GM19463 (cell line): ENCODE measurements at regions not wholly inside any gene's neighbourhood (a gene's known extent, or its start where the extent isn't known, plus 50 kb on each side); places are given as distances from the start of the nearest gene placed in this dataset.

Experiments used
- ATAC-seq: cut with Tn5 transposase; IDR thresholded peaks from one replicate; pipeline ENCODE4 v1.9.1; 2021; ENCODE audit warnings: mild to moderate bottlenecking, moderate library complexity; ENCODE audit not compliant: unreplicated experiment

DNA sequence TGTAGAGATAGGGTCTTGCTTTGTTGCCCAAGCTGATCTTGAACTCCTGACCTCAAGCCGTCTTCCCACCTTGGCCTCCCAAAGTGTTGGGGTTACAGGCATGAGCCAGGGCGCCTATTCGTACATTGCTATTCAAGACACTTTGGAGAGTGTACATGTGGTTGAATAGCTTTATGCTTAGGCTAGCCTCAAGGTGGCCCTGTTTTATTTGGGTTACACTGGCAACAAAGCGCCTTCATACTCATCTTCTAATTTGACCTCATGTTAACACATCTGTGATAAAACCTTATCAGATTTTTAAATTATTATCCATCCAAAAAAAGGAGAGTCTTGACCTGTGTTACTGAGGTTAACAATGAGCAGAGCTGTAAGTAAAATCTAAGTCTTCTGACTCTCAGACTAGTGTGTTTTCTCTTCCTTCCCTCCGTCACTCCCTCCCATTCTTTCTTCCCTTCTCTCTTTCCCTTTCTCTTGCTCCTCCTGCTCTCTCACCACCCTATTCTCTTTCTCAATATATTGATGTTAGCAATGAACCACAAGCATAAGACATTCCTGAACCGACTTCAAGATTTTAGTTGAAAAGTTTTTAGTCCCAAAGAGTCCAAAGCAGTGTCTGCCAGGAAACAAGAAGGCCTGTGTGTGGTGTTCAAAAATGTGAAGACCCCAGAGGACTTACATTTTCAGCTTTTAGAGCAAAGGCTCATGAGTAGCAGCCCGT, 603.7 kb upstream of the CFAP20DC start:
- no peak for ATAC-seq

DNA sequence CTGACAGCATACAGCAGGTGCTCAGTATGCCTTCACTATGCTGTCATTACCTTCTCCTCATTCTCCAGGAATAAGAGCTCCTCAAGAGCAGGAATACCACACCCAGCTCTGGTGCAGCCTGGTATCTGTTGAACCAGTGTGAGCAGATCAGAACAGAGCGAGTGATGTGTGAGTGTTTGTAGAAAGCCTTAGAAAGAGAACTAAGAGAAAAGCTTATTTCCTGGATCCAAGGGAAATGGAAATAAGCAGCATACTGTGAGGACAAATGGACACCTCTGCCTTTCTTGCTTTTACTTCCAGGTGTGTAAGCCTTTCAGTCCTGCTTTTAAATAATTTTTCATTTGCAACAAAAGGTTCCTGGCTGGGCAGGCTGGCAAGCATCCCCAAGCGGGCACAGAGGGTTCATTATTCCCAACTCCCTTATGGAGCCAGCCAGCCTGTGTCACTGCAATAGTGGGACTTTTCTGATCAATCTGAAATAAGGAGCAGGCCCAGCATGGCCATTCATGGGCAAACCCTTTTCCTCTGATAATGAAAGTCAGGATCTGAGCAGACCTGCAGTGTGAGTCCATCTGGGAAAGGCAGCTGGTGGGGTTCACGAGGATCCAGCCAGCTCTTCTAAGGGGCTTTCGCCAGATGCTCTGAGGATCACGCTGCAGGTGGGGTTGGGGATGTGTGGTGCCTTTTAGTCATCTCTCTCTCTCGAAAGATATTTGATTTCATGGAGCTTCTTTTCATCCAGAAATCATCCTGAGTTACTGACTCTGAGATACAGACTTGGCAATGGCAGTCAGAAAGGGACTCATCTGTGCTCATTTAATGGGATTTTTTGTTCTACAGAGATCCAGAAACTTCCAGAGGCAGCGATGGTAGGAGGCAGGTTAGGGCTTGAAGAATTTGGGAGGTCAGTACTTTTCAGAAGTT, 594.9 kb upstream of the CFAP20DC start:
- no peak for ATAC-seq

DNA sequence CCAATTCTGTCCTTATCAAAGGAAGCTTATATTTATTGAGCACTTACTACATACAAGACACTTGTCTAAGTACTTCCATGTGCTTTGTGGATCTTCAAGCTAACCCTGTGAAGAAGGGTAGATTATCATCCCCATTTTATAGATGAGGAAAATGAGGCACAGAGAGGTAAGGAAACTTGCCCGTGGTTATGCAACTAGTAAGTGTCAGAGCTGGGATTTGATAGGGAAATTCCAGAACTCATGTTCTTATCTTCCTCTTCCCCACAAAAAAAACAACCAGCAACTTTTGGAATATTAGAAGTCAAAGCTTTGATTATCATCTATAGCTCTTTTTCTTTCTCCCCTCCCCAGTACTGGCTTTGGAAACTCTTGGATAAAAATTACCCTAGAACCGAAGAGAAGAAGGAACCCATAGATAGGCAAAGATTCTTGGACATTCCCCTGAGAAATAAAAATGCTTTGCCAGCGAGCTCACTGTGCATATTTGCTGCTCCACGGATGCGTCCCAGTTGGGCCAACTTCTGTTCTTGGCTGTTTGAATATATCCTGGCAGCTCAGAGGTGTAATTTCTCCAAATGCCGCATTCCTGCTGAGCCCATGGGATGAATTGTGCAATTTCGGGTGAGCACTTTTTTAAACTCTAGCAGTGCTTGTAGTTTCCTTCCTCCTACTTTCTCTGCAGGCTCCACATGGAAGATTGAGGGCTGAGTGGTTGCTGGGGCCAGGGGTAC, 591.5 kb upstream of the CFAP20DC start:
- no peak for ATAC-seq

DNA sequence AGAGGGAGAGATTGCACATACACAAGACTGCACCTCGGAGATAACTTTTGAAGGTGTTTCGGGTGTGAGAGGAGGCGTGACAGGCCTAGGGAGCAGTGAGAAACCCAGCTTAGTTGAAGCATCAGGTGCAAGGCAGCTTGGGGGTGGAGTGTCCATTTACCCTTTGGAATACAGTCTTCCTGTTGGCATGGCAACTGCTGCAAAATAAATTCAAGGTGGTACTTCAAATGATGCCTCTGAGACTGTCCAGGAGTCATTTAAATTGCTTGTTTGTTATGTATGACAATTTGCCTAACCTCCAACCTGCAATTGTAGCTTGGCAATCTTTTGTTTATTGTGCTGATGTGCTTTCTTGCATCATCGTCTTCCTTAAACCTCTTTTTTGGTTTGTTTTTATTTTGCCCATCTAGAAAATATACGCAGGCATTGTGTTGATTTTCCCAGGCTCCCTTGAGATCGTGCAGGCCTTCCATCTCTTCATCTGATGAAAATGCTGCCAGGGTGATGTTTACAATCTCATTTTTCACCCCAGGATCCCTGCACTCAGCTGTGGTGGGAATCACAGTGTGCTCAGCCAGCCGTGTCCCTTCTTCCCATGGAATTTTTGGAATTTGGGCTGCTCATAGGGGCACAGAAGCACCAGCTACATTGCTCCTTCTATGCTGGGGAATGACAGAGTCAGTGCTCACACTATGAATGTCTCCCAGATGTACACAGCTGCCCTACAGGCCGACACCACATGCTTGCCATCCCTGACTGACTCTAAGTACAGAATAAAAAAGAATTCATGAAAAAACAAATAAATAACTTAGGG, 583.1 kb upstream of the CFAP20DC start:
- no peak for ATAC-seq

DNA sequence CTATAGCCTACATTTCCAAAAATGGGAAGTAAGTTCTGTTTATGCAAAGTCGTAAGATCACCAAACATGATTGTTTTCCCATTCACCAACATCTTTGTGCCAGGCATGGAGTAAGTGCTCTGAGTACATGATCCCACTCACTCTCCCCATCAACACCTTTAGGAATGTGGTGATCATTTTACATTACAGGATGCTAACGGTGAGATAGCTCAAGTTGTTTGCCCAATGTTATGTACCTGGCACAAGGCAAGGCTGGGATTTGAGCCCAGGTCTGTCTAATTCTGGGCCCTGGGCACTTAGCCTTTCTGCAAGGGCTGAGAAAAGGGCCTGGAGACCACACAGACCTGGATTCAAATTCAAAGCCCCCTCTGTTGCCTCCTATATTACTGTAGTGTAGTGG, 581.7 kb upstream of the CFAP20DC start:
- no peak for ATAC-seq

DNA sequence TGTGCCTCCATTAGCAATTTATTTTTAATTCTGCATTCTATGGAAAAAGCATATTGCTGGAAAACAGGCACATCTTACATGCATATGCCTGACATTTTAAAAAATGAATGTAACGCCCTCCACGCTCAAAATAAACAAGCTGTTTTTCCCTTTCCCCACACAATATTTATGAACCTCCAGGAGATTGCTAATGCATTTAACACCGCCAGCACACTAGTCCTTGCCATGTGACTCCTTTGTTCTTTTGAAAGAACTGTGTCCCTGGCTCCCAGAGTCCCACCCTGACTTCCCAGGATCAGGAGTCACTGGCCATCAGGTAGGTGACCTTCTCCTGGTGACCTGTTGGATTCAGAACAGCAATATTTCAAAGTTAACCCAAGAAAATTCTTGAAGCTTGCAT, 571.2 kb upstream of the CFAP20DC start:
- ATAC-seq, result no peak

- ATAC-seq, result no peak
Observed at GRCh38 chr3:59620325-59620724, 570.5 kb upstream of the CFAP20DC start.

- ATAC-seq, result no peak
Observed at GRCh38 chr3:59612444-59612715, 562.6 kb upstream of the CFAP20DC start.

GRCh38 chr3:59611649-59612443, 562.0 kb upstream of the CFAP20DC start:
- no peak for ATAC-seq

DNA sequence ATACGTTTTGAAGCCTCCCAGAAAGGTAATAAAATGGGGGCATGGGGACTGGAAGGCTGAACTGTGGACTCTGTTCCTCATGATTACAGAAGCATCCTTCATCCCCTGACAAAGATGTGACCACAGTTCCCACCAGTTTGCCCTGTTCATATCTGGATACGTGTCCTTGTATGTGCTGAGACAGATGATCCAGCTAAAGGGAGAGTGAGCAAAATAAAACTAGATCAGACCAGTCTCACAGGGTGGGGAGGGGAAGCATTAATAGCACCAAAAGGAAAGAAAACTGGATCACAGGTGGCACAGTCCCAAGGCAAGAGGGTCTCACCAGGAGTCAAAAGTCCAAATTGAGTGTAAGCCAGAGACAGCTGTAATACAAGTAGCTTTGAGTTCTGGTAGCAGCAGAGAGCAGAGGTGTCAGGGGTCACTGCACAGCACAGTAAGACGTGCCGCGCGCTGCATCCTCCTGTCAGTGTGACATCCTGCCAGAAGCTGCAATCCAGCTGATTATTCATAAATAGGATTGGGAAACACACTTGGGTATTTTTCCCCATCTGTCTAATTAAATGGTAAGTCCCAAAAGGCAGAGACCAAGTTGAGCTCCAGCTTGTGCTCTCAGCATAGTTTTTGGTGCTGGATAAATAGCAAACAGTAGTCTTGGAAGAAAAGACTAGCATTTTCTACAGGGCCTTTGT, 560.0 kb upstream of the CFAP20DC start:
- ATAC-seq, result no peak

DNA sequence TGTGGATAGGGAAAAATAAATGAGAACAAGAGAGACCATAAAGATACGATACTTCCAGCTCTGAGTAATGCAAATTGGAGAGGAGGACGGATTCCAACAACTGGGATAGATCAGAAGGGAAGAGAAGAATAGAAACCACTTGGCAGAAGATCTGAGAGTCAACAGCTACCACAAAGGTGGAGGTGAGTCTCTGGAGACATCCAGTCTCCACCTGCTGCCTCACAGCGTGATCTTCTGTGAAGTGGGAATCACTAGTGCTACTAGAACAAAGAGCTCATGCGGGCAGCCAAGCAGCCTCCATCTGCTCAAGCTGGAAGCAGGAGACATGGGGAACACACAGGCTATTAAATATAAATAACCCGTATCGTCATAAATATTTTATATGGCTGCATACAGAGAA, 558.5 kb upstream of the CFAP20DC start:
- no peak for ATAC-seq

GRCh38 chr3:59607656-59608055, 557.8 kb upstream of the CFAP20DC start:
- no peak for ATAC-seq

DNA sequence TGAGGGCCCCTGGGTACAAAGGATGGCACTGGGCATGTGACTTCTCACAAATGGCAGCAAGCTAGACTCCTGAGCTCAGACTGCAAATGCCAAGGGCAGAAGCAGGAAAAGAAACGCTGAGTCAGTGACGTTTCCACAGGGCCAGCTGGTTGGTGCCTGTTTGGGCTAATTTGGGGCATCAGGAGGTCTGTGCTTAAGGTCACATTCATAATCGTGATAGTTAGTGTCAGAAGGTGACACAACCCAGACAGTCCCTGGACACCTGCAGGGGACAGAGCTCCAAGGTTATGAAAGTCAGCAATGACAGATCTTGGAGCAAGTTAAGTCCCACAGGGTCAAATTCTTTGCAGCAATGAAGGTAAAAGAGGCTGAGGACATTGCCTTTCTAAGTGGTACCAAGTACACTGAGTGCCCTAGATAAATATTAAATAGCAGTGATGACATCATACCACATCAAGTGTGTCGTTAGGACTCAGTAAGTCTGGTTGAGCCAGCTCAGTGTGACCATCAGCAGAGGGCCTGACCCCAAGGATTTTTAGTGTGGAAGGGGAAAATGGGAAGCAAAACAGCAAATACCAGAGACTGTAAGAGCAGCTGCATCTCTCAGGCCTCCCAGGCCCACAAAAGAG, 556.9 kb upstream of the CFAP20DC start:
- ATAC-seq, result no peak

- ATAC-seq, result no peak
Observed at GRCh38 chr3:59605944-59606534, 556.2 kb upstream of the CFAP20DC start.

- no peak for ATAC-seq
Observed at GRCh38 chr3:59605318-59605717, 555.5 kb upstream of the CFAP20DC start.

GRCh38 chr3:59601486-59601885, 551.7 kb upstream of the CFAP20DC start:
- ATAC-seq, result no peak

- no peak for ATAC-seq
Observed at GRCh38 chr3:59600631-59601030, 550.8 kb upstream of the CFAP20DC start.

- no peak for ATAC-seq
Observed at GRCh38 chr3:59596741-59597140, 546.9 kb upstream of the CFAP20DC start.

DNA sequence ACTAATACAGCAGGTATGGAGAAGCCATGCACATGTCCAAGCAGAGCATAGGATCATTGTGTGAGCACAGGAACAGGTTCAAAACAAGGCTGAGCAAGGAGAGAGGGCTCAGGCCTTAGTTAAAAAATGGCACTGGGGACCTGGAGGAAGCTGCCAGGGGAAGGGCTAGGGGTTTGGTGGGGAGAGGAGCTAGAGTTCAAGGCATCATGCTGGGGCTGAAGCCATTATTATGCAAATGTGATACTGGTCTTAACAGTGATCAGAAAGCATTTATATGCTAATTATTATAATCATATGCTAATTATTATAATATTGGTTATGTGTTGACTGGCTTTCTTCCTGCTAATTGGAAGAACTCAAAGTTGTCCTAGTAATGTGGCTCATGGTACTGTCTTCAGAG, 546.0 kb upstream of the CFAP20DC start:
- no peak for ATAC-seq
